SK-N-SH (cell line): ENCODE measurements at regions not wholly inside any gene's neighbourhood (a gene's known extent, or its start where the extent isn't known, plus 50 kb on each side); places are given as distances from the start of the nearest gene placed in this dataset.

ENCODE experiments used
- CTCF ChIA-PET: fragments of 300-600, 350-600 bp; formaldehyde crosslinking; extraction: SDS; loops from one replicate; lab custom pipeline; 2021; lab: Yijun Ruan, JAX
- POLR2A ChIA-PET: fragments of 350-600 bp; sonication (Branson Sonifier 250); formaldehyde crosslinking; extraction: SDS; loops from one replicate; lab custom pipeline; 2020; ENCODE audit warnings: antibody characterized with exemption, inconsistent platforms; lab: Yijun Ruan, JAX
- DNase-seq: peaks from one replicate; pipeline ENCODE4 v3.0.0; 2012
- H2AFZ ChIP-seq: fragments of 200-600 bp; sonication (generic); 2 replicates; pipeline ENCODE4 v1.8.1; 2016; ENCODE audit warnings: antibody characterized with exemption, mild to moderate bottlenecking, low read depth
- H3F3A ChIP-seq: fragments of 200-600 bp; sonication (generic); replicated peaks from 2 replicates; pipeline ENCODE3; 2016; ENCODE audit warnings: antibody characterized with exemption, mild to moderate bottlenecking; ENCODE audit not compliant: insufficient read depth
- H3K27ac ChIP-seq, 2 experiments: fragments of 200-500 bp in 1 of 2; fragments of 200-600 bp in 1 of 2; sonication (Bioruptor generic) in 1 of 2; sonication (generic), shearing (Covaris generic) in 1 of 2; 2 replicates each; pipeline versions ENCODE4 v1.5.1 to v1.6.1; 2014 to 2016; ENCODE audit warnings: low read depth in 2 of 2, inconsistent platforms in 1 of 2, low read length in 1 of 2, mild to moderate bottlenecking in 1 of 2, mixed read lengths in 1 of 2
- H3K27me3 ChIP-seq: fragments of 200-600 bp; sonication (generic), shearing (Covaris generic); 2 replicates; pipeline ENCODE4 v1.6.1; 2016; ENCODE audit warnings: mixed run types; ENCODE audit not compliant: insufficient read depth
- H3K36me3 ChIP-seq, 2 experiments: fragments of 200-500 bp in 1 of 2; fragments of 200-600 bp in 1 of 2; sonication (Bioruptor generic) in 1 of 2; sonication (generic) in 1 of 2; replicated peaks in 1 of 2; 2 replicates each; pipeline versions ENCODE3 to v1.5.1; 2014 to 2016; ENCODE audit warnings: low read length in 1 of 2, mild to moderate bottlenecking in 1 of 2; ENCODE audit not compliant: insufficient read depth in 2 of 2, control insufficient read depth in 1 of 2
- H3K4me1 ChIP-seq, 2 experiments: fragments of 200-500 bp in 1 of 2; fragments of 200-600 bp in 1 of 2; sonication (Bioruptor generic) in 1 of 2; sonication (generic), shearing (Covaris generic) in 1 of 2; 2 replicates each; pipeline versions ENCODE4 v1.5.1 to v1.6.1; 2014 to 2016; ENCODE audit warnings: low read depth in 1 of 2, low read length in 1 of 2, mixed run types in 1 of 2; ENCODE audit not compliant: insufficient read depth in 2 of 2, control insufficient read depth in 1 of 2
- H3K4me2 ChIP-seq: fragments of 200-600 bp; sonication (generic), shearing (Covaris generic); 2 replicates; pipeline ENCODE4 v1.6.1; 2017; ENCODE audit warnings: mixed run types
- H3K4me3 ChIP-seq, 2 experiments: fragments of 200-500 bp in 1 of 2; fragments of 200-600 bp in 1 of 2; sonication (Bioruptor generic) in 1 of 2; sonication (generic), shearing (Covaris generic) in 1 of 2; 2 replicates each; pipeline versions ENCODE4 v1.5.1 to v1.8.1; 2014 to 2016; ENCODE audit warnings: low read depth in 2 of 2, inconsistent platforms in 1 of 2, low read length in 1 of 2, mild to moderate bottlenecking in 1 of 2, mixed read lengths in 1 of 2, moderate library complexity in 1 of 2
- H3K79me2 ChIP-seq: fragments of 200-600 bp; sonication (generic); 2 replicates; pipeline ENCODE4 v1.8.1; 2017; ENCODE audit warnings: mild to moderate bottlenecking; ENCODE audit not compliant: insufficient read depth
- H3K9ac ChIP-seq: fragments of 200-600 bp; sonication (generic); 2 replicates; pipeline ENCODE4 v1.6.1; 2017; ENCODE audit warnings: mixed run types
- H3K9me2 ChIP-seq: fragments of 200-600 bp; sonication (generic); 2 replicates; pipeline ENCODE4 v1.6.1; 2017; ENCODE audit warnings: mixed run types
- H3K9me3 ChIP-seq: fragments of 200-600 bp; sonication (generic); 2 replicates; pipeline ENCODE4 v1.6.1; 2017; ENCODE audit warnings: mixed run types, mild to moderate bottlenecking, moderate library complexity
- H4K20me1 ChIP-seq: fragments of 200-600 bp; sonication (generic); 2 replicates; pipeline ENCODE4 v1.6.1; 2017; ENCODE audit warnings: mild to moderate bottlenecking, mixed run types; ENCODE audit not compliant: insufficient read depth
- CTCF ChIP-seq: fragments of 200-600 bp; sonication (generic); IDR thresholded peaks from 2 replicates; pipeline ENCODE4 v1.6.1; 2017; ENCODE audit warnings: antibody characterized with exemption, mild to moderate bottlenecking, moderate library complexity
- FOXJ3 ChIP-seq: sonication (generic); formaldehyde crosslinking; IDR thresholded peaks from 2 replicates; pipeline ENCODE4 v1.5.1; 2020; ENCODE audit warnings: mild to moderate bottlenecking, missing genetic modification reagents
- GABPA ChIP-seq: IDR thresholded peaks from 2 replicates; pipeline ENCODE4 v1.4.0; 2012; ENCODE audit warnings: low read depth, mild to moderate bottlenecking
- GATA2 ChIP-seq: sonication (generic); formaldehyde crosslinking; IDR thresholded peaks from 2 replicates; pipeline ENCODE4 v1.5.0; 2020; ENCODE audit warnings: mild to moderate bottlenecking, missing genetic modification reagents
- IRF3 ChIP-seq: fragments of 150-350 bp; IDR thresholded peaks from 2 replicates; pipeline ENCODE4 v1.6.1; 2016; ENCODE audit warnings: mild to moderate bottlenecking, low read depth, low read length
- MAX ChIP-seq: IDR thresholded peaks from 2 replicates; pipeline ENCODE4 v1.4.0; 2012; ENCODE audit warnings: low read depth
- NFIC ChIP-seq: IDR thresholded peaks from 2 replicates; pipeline ENCODE4 v1.4.0; 2012; ENCODE audit warnings: borderline replicate concordance
- REST ChIP-seq: IDR thresholded peaks from 2 replicates; pipeline ENCODE4 v1.6.1; 2012; ENCODE audit warnings: mild to moderate bottlenecking, low read depth, low read length, moderate library complexity
- SIN3A ChIP-seq: IDR thresholded peaks from 2 replicates; pipeline ENCODE4 v1.6.1; 2012; ENCODE audit warnings: low read depth, mild to moderate bottlenecking, low read length, moderate library complexity, borderline replicate concordance
- TCF12 ChIP-seq: IDR thresholded peaks from 2 replicates; pipeline ENCODE4 v1.4.0; 2012
- TEAD4 ChIP-seq: IDR thresholded peaks from 2 replicates; pipeline ENCODE4 v1.4.0; 2012; ENCODE audit warnings: mild to moderate bottlenecking, borderline replicate concordance; ENCODE audit not compliant: insufficient read depth
- USF1 ChIP-seq: IDR thresholded peaks from 2 replicates; pipeline ENCODE4 v1.4.0; 2012; ENCODE audit warnings: low read depth, borderline replicate concordance
- USF2 ChIP-seq: fragments of 150-350 bp; IDR thresholded peaks from 2 replicates; pipeline ENCODE4 v1.6.1; 2017; ENCODE audit warnings: antibody characterized with exemption, low read length, low read depth, borderline replicate concordance
- YY1 ChIP-seq: IDR thresholded peaks from 2 replicates; pipeline ENCODE4 v1.4.0; 2012; ENCODE audit warnings: low read depth, mild to moderate bottlenecking
- WGBS: methylation state at CpG from one replicate; pipeline ENCODE4 v1.1.6; 2017; ENCODE audit warnings: low lambda C conversion rate; 5-methylcytosine and 5-hydroxymethylcytosine counted together

- no peaks in the 10 kb centered on the region for H3K9me3 ChIP-seq
- no peak overlapping the region for H3K9ac ChIP-seq
- H4K20me1 ChIP-seq, result no peaks in the 10 kb centered on the region
- no peak overlapping the region for H2AFZ ChIP-seq
- H3K4me2 ChIP-seq, result no peak overlapping the region
- peaks cover 2% of the 10 kb centered on the region for H3F3A ChIP-seq
- POLR2A ChIA-PET, result no interaction called here
- H3K27me3 ChIP-seq, result no peaks in the 10 kb centered on the region; the same call in 1 of the 2 replicates
- TF ChIP-seq CTCF, result no peak
- no peak for TF ChIP-seq GABPA
- no peak for TF ChIP-seq NFIC
- TF ChIP-seq REST, result no peak
- no peak for TF ChIP-seq YY1
- TF ChIP-seq GATA2, result no peak
- no peak for TF ChIP-seq IRF3
- TF ChIP-seq USF1, result no peak
- no peak for TF ChIP-seq FOXJ3 (CRISPR knock-in tag)
- no peak for TF ChIP-seq MAX
- no peak for TF ChIP-seq SIN3A
- TF ChIP-seq USF2, result no peak
- TF ChIP-seq TEAD4, result no peak
- no peak for TF ChIP-seq TCF12
- no peaks in the 10 kb centered on the region for H3K79me2 ChIP-seq
- no peaks in the 10 kb centered on the region for H3K36me3 ChIP-seq
- CTCF ChIA-PET, result no interaction called here
- no peak overlapping the region for H3K4me3 ChIP-seq
- no peak overlapping the region for H3K27ac ChIP-seq
- DNase-seq, result no peak
- 6% methylated on average over 5 of the region's 5 CpGs for WGBS
- no peaks in the 10 kb centered on the region for H3K4me1 ChIP-seq
- H3K9me2 ChIP-seq, result no peaks in the 10 kb centered on the region
Measured at GRCh38 chr18:73254564-73254963, 386.8 kb upstream of the NETO1 start.
